ENCODE measurements at regions not wholly inside any gene's neighbourhood (a gene's known extent, or its start where the extent isn't known, plus 50 kb on each side); places are given as distances from the start of the nearest gene placed in this dataset.

- TF ChIP-seq CTCF (IDR thresholded peaks at IDR 0.05) = no peak
- TF ChIP-seq MAX (IDR thresholded peaks at IDR 0.05; ENCODE audit: low read depth) = no peak
- TF ChIP-seq RAD21 (IDR thresholded peaks at IDR 0.05; ENCODE audit: low read length) = no peak
- TF ChIP-seq POLR2AphosphoS5 (IDR thresholded peaks at IDR 0.05; ENCODE audit: low read depth, low read length) = no peak
- TF ChIP-seq YY1 (IDR thresholded peaks at IDR 0.05; ENCODE audit: low read depth) = no peak
- TF ChIP-seq EZH2phosphoT487 (IDR thresholded peaks at IDR 0.05; ENCODE audit: borderline replicate concordance, low read depth) = no peak
- TF ChIP-seq MEF2A (IDR thresholded peaks at IDR 0.05; ENCODE audit: borderline replicate concordance, low read depth) = no peak
- TF ChIP-seq SIN3A (IDR thresholded peaks at IDR 0.05; ENCODE audit: borderline replicate concordance, low read depth, low read length) = no peak
- no peak for TF ChIP-seq CHD2 (IDR thresholded peaks at IDR 0.05; ENCODE audit: low read length, partially characterized antibody)
- no peak for TF ChIP-seq GABPA (IDR thresholded peaks at IDR 0.05; ENCODE audit: low read depth)
- TF ChIP-seq JUND (IDR thresholded peaks at IDR 0.05) = no peak
Measured at GRCh38 chr7:113270790-113271189, 152.4 kb upstream of the SMIM30 start.
